Heart left ventricle (tissue), 13 donors: ENCODE measurements at regions not wholly inside any gene's neighbourhood (a gene's known extent, or its start where the extent isn't known, plus 50 kb on each side); places are given as distances from the start of the nearest gene placed in this dataset.

ENCODE experiments used
- CTCF ChIP-seq, 12 donors: fragments of 200-600 bp; sonication (generic) in 4 of 12; IDR thresholded peaks; one replicate each; pipeline versions ENCODE4 v1.5.0 to v1.8.0; 2018 to 2022; ENCODE audit warnings: antibody characterized with exemption in 12 of 12, mild to moderate bottlenecking in 5 of 12
- POLR2A ChIP-seq, 2 donors: fragments of 450-650 bp; IDR thresholded peaks; one replicate each; pipeline ENCODE4 v1.6.1; 2017; ENCODE audit warnings: antibody characterized with exemption in 2 of 2, mild to moderate bottlenecking in 2 of 2, moderate library complexity in 2 of 2
- donor health status: ischemic (EF 13 %, LVEDD 7.1; RV severe dilation, severe dysfunction).
- donor health status: DM: no; HTN: yes; CAD: no.
- donor health status: DM: no; HTN: no; CAD: no.
- donor health status: ischemic (EF 25% LVEDD 6.9; RV normal size, moderate dysfunction).
- donor health status: ischemic (EF 25% LVEDD 5.7; RV mildly dilated, moderate dysfunction).
- donor health status: ischemic (EF 35%, LVEDD 5.7; RV mildly dilated, moderate dysfunction).
- donor health status: nonischemic (EF 11% LVEDD 7.7; RV severe dilation, severe dysfunction).
- donor health status: DM: yes; HTN: yes; CAD: no.
- donor health status: PGD.
- donor health status: ischemic (EF 29% LVEDD 5.4; RV normal size, mild dysfunction).
- donor health status: nonischemic (EF 23%, LVEDD 6.1; RV moderate dilation, normal function).

GRCh38 chr4:155548173-155548572 lies 118.5 kb upstream of the GUCY1A1 start:
- TF ChIP-seq POLR2A (IDR thresholded peaks at IDR 0.05): no peak
- no peak for TF ChIP-seq CTCF (IDR thresholded peaks at IDR 0.05)
